ENCODE measurements at regions not wholly inside any gene's neighbourhood (a gene's known extent, or its start where the extent isn't known, plus 50 kb on each side); places are given as distances from the start of the nearest gene placed in this dataset.

DNA sequence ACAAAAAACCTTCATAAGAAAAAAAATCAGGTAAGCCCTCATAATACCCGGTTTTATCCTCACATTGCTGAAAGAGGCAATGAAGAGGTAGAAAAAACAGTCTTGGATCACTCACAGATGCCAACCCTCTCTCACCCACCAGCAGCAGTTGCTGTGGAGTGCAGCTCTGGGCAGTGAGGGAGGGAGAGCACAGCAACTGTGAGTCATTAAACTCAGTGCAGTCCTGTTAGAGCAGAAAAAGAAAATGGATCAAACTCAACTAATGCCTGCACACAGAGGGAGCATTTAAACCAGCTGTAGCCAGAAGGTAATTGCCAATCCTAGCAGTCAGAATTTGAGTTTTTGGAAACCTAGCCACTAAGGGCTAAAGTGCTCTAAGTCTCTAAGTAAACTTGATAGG lies 1050.6 kb upstream of the ALCAM start:
- intact Hi-C loops (cut with DNase I), result no loop called here
- H3K27me3 ChIP-seq, result no peaks in the 10 kb centered on the region
- H3K4me3 ChIP-seq, result no peak overlapping the region
- H3K9me3 ChIP-seq, result peaks cover 0 to 4% (median 0%) of the 10 kb centered on the region in 4 donors
- 64% methylated on average over 1 of the region's 1 CpG for WGBS
- no peaks in the 10 kb centered on the region for H3K36me3 ChIP-seq
- H3K4me1 ChIP-seq, result no peaks in the 10 kb centered on the region
- no peak for TF ChIP-seq POLR2AphosphoS5 (IDR thresholded peaks at IDR 0.05)
- TF ChIP-seq POLR2A (IDR thresholded peaks at IDR 0.05; ENCODE audit: low read depth), result no peak
- TF ChIP-seq EP300 (IDR thresholded peaks at IDR 0.05), result no peak
- no peak for TF ChIP-seq CTCF (IDR thresholded peaks at IDR 0.05)
- DNase-seq (ENCODE audit: extremely low spot score), result no peak
- H3K27ac ChIP-seq (replicated peaks in 1 of 4), result no peak overlapping the region

DNA sequence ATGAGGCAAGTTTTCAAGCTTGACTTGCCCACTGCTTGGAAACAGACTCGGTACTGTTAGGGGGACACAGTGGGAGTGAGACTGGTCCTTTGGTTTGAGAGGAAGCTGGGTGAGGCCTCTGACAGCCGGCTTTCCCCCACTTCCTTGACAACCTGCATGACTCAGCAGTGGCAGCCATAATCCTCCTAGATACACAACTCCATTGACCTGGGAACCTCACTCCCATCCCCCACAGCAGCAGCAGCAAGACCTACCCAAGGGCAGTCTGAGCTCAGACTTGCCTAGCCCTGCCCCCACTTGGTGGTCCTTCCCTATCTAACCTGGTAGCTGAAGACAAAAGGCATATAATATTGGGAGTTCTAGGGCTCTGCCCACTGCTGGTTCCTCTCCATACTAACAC lies 1043.5 kb upstream of the ALCAM start:
- no peaks in the 10 kb centered on the region for H3K36me3 ChIP-seq
- no peak for DNase-seq (ENCODE audit: extremely low spot score)
- H3K27ac ChIP-seq (replicated peaks in 1 of 4), result no peak overlapping the region
- intact Hi-C loops (cut with DNase I), result no loop called here
- TF ChIP-seq EP300 (IDR thresholded peaks at IDR 0.05) (no peak), POLR2A (IDR thresholded peaks at IDR 0.05; ENCODE audit: low read depth) (no peak), CTCF (IDR thresholded peaks at IDR 0.05) (no peak)
- no peaks in the 10 kb centered on the region for H3K27me3 ChIP-seq
- peaks cover 0 to 23% (median 8%) of the 10 kb centered on the region in 4 donors for H3K9me3 ChIP-seq
- H3K4me3 ChIP-seq, result no peak overlapping the region
- 43% methylated on average over 2 of the region's 2 CpGs for WGBS
- no peaks in the 10 kb centered on the region for H3K4me1 ChIP-seq

DNA sequence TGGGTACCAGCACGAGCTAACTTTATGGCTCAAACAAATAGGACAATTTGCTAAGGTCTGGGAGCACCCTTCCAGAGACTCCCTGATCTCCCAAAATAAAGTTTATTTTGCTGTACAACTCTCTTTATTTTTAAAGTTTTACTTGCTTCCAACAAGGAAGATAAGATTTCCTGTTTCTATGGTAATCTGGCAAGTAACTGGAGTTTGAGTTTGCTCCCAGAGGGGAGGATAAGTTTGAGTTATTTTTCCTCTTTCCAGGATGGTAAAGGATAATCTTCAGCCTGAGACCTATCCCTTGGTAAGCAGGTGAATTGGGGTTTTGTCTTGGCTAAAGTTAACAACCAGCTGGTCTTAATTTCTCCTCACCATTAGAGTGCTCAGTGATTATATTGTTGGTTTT lies 1019.4 kb upstream of the ALCAM start:
- no peak overlapping the region for H3K27ac ChIP-seq (replicated peaks in 1 of 4)
- TF ChIP-seq POLR2A (IDR thresholded peaks at IDR 0.05; ENCODE audit: low read depth) (no peak), POLR2AphosphoS5 (IDR thresholded peaks at IDR 0.05) (no peak), CTCF (IDR thresholded peaks at IDR 0.05) (no peak), EP300 (IDR thresholded peaks at IDR 0.05) (no peak)
- H3K36me3 ChIP-seq, result no peaks in the 10 kb centered on the region
- no peak for DNase-seq (ENCODE audit: extremely low spot score)
- no peaks in the 10 kb centered on the region for H3K9me3 ChIP-seq
- intact Hi-C loops (cut with DNase I), result no loop called here
- no peaks in the 10 kb centered on the region for H3K27me3 ChIP-seq
- 60% methylated on average over 1 of the region's 1 CpG for WGBS
- no peak overlapping the region for H3K4me3 ChIP-seq
- no peaks in the 10 kb centered on the region for H3K4me1 ChIP-seq

DNA sequence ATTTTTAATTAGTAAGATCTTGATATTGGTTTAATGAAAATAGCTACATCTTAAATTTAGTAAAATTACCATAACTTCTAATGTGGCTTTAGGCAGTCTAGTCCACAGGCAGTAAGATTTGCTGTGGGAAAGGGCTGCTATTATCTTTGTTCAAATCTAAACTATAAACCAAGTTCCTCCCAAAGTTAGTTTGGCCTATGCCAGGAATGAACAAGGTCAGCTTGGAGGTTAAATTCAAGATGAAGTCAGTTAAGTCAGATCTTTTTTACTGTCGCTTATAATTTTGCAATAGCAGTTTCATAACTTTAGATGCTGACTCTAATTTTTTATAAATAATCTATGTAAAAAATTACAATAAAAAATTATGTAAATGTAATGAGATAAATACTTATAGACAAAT lies 1016.9 kb upstream of the ALCAM start:
- 82% methylated on average over 1 of the region's 1 CpG for WGBS
- TF ChIP-seq POLR2A (IDR thresholded peaks at IDR 0.05; ENCODE audit: low read depth) (no peak), POLR2AphosphoS5 (IDR thresholded peaks at IDR 0.05) (no peak), EP300 (IDR thresholded peaks at IDR 0.05) (no peak), CTCF (IDR thresholded peaks at IDR 0.05) (no peak)
- H3K27me3 ChIP-seq, result no peaks in the 10 kb centered on the region
- H3K4me1 ChIP-seq, result no peaks in the 10 kb centered on the region
- no peaks in the 10 kb centered on the region for H3K9me3 ChIP-seq
- intact Hi-C loops (cut with DNase I), result no loop called here
- DNase-seq (ENCODE audit: extremely low spot score), result no peak
- H3K27ac ChIP-seq (replicated peaks in 1 of 4), result no peak overlapping the region
- no peak overlapping the region for H3K4me3 ChIP-seq
- H3K36me3 ChIP-seq, result no peaks in the 10 kb centered on the region

GRCh38 chr3:104353951-104354350 lies 1012.8 kb upstream of the ALCAM start:
- no peak overlapping the region for H3K27ac ChIP-seq (replicated peaks in 1 of 4)
- no peaks in the 10 kb centered on the region for H3K27me3 ChIP-seq
- intact Hi-C loops (cut with DNase I), result no loop called here
- H3K36me3 ChIP-seq, result no peaks in the 10 kb centered on the region
- no peaks in the 10 kb centered on the region for H3K4me1 ChIP-seq
- H3K9me3 ChIP-seq, result no peaks in the 10 kb centered on the region
- no peak for DNase-seq (ENCODE audit: extremely low spot score)
- no peak for TF ChIP-seq POLR2A (IDR thresholded peaks at IDR 0.05; ENCODE audit: low read depth)
- no peak for TF ChIP-seq POLR2AphosphoS5 (IDR thresholded peaks at IDR 0.05)
- TF ChIP-seq EP300 (IDR thresholded peaks at IDR 0.05), result no peak
- TF ChIP-seq CTCF (IDR thresholded peaks at IDR 0.05), result no peak
- H3K4me3 ChIP-seq, result no peak overlapping the region
